Gastrocnemius medialis (tissue), 4 donors: ENCODE measurements at regions not wholly inside any gene's neighbourhood (a gene's known extent, or its start where the extent isn't known, plus 50 kb on each side); places are given as distances from the start of the nearest gene placed in this dataset.

Experiments used
- POLR2A ChIP-seq, 2 donors: fragments of 450-650 bp; IDR thresholded peaks; one replicate each; pipeline ENCODE4 v1.6.1; 2017; ENCODE audit warnings: antibody characterized with exemption in 2 of 2, mild to moderate bottlenecking in 2 of 2, moderate library complexity in 2 of 2
- TF ChIP-seq, protein P1 (sequence below), 5 experiments: fragments of 450-650 bp in 3 of 5; fragments of 200-600 bp in 2 of 5; sonication (generic) in 2 of 5; IDR thresholded peaks in 4 of 5; conservative IDR thresholded peaks in 1 of 5; 1 replicate in 4 of 5; 2 replicates in 1 of 5; pipeline ENCODE4 v1.5.1; 2016 to 2019; ENCODE audit warnings: antibody characterized with exemption in 5 of 5, mild to moderate bottlenecking in 3 of 5, moderate library complexity in 3 of 5

DNA sequence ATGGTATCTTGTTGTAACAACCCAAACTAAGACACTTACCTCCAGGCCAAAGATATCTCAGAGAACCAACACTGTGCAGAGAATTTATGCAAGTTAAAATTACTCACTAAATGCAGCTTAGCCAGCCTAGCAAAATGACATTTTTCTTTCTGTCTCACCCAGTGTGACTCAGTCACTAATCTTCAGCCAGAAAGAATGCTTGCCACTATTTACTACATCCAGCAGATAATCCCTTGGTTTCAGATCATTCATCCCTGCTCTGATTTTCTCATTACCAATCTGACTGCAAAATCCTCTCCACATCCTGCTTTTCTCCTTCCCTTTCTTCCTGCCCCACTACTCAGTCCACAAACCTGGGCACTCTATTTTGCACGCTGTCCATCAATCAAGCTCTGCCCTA is 93.5 kb upstream of the NEBL start:
- TF ChIP-seq, protein P1, sequence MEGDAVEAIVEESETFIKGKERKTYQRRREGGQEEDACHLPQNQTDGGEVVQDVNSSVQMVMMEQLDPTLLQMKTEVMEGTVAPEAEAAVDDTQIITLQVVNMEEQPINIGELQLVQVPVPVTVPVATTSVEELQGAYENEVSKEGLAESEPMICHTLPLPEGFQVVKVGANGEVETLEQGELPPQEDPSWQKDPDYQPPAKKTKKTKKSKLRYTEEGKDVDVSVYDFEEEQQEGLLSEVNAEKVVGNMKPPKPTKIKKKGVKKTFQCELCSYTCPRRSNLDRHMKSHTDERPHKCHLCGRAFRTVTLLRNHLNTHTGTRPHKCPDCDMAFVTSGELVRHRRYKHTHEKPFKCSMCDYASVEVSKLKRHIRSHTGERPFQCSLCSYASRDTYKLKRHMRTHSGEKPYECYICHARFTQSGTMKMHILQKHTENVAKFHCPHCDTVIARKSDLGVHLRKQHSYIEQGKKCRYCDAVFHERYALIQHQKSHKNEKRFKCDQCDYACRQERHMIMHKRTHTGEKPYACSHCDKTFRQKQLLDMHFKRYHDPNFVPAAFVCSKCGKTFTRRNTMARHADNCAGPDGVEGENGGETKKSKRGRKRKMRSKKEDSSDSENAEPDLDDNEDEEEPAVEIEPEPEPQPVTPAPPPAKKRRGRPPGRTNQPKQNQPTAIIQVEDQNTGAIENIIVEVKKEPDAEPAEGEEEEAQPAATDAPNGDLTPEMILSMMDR (IDR thresholded peaks at IDR 0.05 in 4 of 5, conservative IDR thresholded peaks at IDR 0.05 in 1 of 5), result no peak
- no peak for TF ChIP-seq POLR2A (IDR thresholded peaks at IDR 0.05)
